HG03095 (cell line): ENCODE measurements at regions not wholly inside any gene's neighbourhood (a gene's known extent, or its start where the extent isn't known, plus 50 kb on each side); places are given as distances from the start of the nearest gene placed in this dataset.
"Not testable (repeated sequence)": the region's sequence is repeated elsewhere in the genome, so short reads cannot be mapped to it uniquely, and the experiment has no call there.

Source experiments
- ATAC-seq: cut with Tn5 transposase; IDR thresholded peaks from one replicate; pipeline ENCODE4 v1.9.1; 2021; ENCODE audit warnings: moderate library complexity; ENCODE audit not compliant: unreplicated experiment

- ATAC-seq = not testable (repeated sequence)
These were observed 218.1 kb upstream of the TMEFF2 start for GRCh38 chr2:192412866-192413265.

GRCh38 chr2:192412394-192412793 is 217.7 kb upstream of the TMEFF2 start:
- no peak for ATAC-seq

- no peak for ATAC-seq
These were observed 217.0 kb upstream of the TMEFF2 start for GRCh38 chr2:192411755-192412154.

GRCh38 chr2:192410319-192410718 is 215.6 kb upstream of the TMEFF2 start:
- ATAC-seq = no peak

- ATAC-seq = no peak
These were observed 213.0 kb upstream of the TMEFF2 start for GRCh38 chr2:192407692-192408091.

- ATAC-seq = no peak
These were observed 203.5 kb upstream of the TMEFF2 start for GRCh38 chr2:192398236-192398635.

DNA sequence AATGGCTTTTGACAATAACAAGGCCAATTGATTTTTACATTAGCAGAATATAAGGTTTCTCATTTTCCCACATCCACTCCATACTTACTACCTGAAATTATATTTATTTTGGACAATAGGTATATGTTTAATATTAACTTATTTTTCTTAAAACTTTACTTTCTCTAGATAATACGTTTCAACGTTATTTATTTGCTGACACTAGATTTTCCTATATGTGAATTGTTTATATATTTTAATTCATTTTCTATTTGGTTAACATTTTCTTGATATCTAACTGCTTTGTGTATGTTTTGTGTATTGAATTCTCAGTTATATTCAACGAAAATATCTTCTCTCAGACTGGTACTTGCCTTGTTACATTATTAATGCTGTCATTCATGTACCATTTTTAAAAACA is 199.9 kb upstream of the TMEFF2 start:
- no peak for ATAC-seq

DNA sequence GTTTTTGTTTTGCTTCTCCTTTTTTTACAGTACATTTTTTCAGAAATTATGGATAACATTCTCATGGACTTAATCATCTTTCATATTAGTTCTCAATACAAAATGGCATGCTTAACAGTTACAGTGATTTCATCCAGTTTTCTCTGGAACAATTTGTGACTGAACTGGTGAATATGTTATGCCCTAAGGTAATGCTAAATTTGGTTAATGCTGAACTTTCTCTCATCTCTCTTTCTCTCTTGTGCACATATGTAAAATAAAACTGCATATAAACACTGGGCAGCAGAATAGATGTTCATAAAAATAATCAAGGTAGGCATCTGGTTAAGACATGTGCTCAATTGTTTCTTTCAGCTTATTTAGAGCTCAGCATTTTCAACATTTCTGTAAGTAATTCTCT is 196.3 kb upstream of the TMEFF2 start:
- ATAC-seq = no peak

GRCh38 chr2:192390401-192390800 is 195.7 kb upstream of the TMEFF2 start:
- ATAC-seq = no peak

DNA sequence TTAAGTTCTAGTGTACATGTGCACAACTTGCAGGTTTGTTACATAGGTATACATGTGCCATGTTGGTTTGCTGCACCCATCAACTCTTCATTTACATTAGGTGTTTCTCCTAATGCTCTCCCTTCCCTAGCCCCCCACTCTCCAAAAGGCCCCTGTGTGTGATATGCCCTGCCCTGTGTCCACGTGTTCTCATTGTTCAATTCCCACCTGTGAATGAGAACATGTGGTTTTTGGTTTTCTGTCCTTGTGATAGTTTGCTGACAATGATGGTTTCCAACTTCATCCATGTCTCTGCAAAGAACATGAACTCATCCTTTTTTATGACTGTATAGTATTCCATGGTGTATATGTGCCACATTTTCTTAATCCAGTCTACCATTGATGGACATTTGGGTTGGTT is 189.5 kb upstream of the TMEFF2 start:
- not testable (repeated sequence) for ATAC-seq

DNA sequence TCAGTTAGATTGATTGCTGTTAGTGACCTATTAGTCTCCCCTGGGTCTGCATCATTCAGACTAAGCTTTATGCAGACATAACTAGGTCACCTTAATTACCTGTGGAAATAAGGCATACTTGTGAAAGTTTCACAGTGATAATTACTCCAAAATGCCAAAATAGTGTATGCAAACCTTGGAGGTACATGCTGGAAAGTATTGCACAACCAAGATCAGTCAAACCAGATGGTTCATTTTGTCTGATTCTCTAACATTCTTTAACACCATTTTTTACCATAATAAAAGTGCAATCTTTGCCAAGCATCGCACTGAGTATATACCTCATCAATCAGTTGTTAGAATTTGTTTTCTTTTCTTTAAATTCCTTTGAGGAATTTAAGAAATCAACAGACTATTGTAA is 186.3 kb upstream of the TMEFF2 start:
- no peak for ATAC-seq

DNA sequence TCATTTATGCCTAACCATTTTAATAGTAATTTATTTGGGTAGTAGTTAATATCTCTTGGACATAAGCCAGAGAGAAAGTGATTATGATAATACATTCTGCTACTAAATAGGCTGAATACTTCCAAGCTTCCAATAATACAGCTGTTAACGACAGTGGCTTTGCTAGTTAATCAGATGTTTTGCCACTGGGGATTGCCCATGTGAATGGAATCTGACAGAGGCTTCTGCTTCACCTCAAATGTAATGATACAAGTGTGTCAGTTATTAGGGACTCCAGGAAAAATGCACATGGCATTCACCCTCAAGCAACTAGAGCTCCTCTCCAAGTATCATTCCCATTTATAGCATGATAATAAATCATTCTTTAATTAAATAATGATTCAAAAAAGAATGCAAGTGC is 185.0 kb upstream of the TMEFF2 start:
- no peak for ATAC-seq

DNA sequence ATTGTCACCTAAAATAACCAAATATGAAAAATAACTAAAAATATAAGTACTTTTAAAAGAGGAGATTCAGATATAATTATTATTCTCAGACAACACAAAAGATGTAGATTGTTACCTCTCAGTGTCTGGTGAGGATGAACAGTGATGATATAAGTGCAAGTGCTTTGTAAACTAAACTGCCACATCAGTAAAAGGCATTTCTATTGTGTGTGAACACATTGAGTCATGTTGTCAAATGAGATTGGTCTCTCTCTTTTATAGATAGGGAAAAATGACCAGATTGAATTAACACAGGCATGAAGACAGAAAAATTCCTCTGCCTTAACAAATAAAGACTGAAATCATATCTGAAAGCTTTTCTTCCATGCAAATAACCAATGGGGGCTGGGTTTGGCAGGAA is 182.4 kb upstream of the TMEFF2 start:
- no peak for ATAC-seq

DNA sequence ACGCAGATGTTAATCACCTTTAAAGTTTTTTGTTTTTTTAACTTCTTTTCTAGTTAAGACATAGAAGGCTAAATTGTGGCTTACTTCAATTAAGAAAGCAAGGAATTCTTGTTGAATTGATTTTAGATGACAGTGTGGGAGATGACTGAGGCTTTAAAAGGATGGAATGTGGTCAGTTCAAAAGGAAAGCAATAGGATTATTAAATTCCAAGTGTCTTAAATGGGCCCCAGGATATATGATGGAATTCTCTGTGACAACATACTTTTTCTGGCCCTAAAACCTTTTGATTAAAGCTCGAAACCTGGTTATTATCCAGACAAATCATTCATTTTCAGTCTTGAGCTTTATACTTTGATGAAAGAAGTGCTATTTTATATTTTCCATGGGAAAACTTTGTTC is 179.0 kb upstream of the TMEFF2 start:
- no peak for ATAC-seq

GRCh38 chr2:192373221-192373620 is 178.5 kb upstream of the TMEFF2 start:
- no peak for ATAC-seq

DNA sequence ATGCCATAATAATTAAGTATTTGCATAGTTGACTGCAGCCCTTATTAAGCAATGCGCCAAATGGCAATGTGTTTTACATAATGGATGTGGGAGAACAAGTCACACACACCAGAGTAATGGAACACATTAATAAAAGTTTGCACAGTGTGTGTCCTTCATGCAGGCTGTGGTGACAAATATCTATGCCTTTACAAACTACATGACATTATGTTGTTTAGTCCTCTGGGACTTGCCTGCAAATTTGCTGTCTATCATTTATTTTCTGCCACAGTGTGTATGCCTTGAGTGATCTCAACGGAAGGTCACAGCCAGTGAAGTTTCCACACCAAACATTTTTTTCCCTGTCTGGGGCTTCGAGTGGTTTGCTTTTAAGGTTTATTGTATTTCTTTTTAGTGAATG is 175.2 kb upstream of the TMEFF2 start:
- no peak for ATAC-seq

- no peak for ATAC-seq
These were observed 162.5 kb upstream of the TMEFF2 start for GRCh38 chr2:192357217-192357616.

DNA sequence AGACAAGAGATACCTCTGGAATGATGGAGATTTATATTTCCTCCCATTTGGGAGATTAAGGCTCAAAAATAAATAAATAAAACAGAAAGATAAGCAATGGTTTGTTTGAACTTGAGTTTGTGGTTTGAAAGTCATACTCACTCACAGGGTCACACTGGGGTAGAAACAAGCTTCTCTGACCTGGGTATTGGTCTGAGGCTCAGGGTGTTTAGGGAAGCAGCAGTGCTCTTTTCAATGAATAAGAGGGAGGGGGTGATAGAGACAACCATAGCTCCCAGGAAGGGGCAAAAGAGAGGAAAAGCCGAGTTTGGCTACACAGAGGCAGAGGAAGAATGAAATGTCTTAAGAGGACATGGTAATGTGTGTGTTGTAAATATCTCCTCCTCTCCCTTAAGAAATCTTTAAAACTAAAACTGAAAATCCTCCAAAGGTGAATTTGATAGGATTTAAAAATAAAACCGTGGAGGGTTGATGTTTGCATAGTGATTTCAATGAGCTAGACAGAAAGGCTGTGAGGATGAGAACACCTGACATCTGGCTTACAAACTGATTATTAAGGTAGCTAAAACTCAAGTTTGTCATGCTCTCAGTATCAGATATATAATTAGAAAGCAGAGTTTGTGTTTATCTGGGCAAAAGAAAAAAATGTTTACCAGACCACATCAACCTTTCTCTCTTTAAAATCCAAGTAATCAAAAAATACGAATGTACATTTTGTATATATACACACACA is 159.9 kb upstream of the TMEFF2 start:
- ATAC-seq = no peak

- ATAC-seq = no peak
These were observed 152.8 kb upstream of the TMEFF2 start for GRCh38 chr2:192347542-192347941.

DNA sequence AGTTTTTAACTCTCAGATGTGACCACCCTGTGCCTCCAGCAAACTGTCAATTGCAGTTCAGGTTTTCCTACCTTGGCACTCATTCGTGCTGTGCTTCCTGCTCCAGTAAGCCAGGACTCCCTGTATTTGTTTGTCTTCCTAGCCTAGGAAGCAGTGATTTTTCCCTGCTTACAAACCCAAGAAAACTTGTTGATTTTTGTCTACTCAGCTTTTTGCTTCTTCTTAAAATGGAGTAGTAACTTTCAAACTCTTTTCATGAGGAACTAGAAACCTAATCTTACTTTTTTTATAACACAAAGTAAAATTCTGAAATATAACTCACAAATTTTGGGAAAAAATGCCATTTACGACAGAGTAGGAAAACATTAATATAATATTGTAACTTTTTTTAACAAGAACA is 150.6 kb upstream of the TMEFF2 start:
- ATAC-seq = no peak

DNA sequence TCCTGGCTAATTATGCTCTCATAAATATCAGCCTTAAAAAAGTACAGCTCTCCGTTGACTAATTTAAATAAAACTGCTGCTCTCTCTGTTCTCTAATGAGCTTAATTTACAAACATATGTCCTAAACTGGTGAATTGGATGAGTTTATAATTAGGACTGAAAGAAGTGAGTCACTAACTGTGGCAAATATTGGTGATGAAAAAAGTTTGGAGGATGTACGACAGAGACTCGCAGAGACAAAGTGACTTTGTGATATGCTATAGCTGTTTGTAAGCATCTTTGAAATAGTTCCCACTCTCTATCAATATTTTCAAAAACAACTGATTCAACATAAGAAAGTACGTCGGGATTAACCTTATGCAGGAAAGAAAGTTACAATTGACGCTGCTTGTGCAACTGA is 138.9 kb upstream of the TMEFF2 start:
- ATAC-seq = no peak

GRCh38 chr2:192328297-192328696 is 133.6 kb upstream of the TMEFF2 start:
- ATAC-seq = no peak

- no peak for ATAC-seq
These were observed 132.8 kb upstream of the TMEFF2 start for GRCh38 chr2:192327576-192327975.
